HCT116 (cell line): ENCODE measurements at regions not wholly inside any gene's neighbourhood (a gene's known extent, or its start where the extent isn't known, plus 50 kb on each side); places are given as distances from the start of the nearest gene placed in this dataset.

Source experiments
- ATAC-seq: fragments of 200-7000 bp; cut with Tn5 transposase; 2 replicates; pipeline ENCODE4 v1.9.1; 2020; ENCODE audit warnings: mild to moderate bottlenecking, moderate library complexity
- BruUV-seq: library from RNA; stranded (reverse); fragments of 400-500 nt; replicated peaks from 2 replicates; lab custom pipeline; 2021; lab: Mats Ljungman, UMichigan
- CTCF ChIA-PET: fragments of 300-600 bp; sonication (Branson Sonifier 250); formaldehyde crosslinking; loops from one replicate; lab custom pipeline; 2021; ENCODE audit warnings: antibody characterized with exemption; lab: Charles Lee
- POLR2A ChIA-PET: fragments of 300-600, 350-600 bp; sonication (Branson Sonifier 250); formaldehyde crosslinking; loops from one replicate; lab custom pipeline; 2021; ENCODE audit warnings: antibody characterized with exemption; lab: Charles Lee
- RAD21 ChIA-PET, 2 experiments: fragments of 300-600 bp; sonication (Branson Sonifier 250); formaldehyde crosslinking; loops; one replicate each; lab custom pipeline; 2023; ENCODE audit warnings: low total read pairs in 2 of 2; ENCODE audit not compliant: uncharacterized antibody in 2 of 2, unreplicated experiment in 2 of 2, low non-redundant PET in 1 of 2; lab: Charles Lee
- DNase-seq: peaks from one replicate; pipeline ENCODE4 v3.0.0-alpha.2; 2010; ENCODE audit warnings: low read depth, low spot score
- H2AFZ ChIP-seq: fragments of 200-600 bp; shearing (Covaris generic), sonication (generic); 2 replicates; pipeline ENCODE4 v1.6.1; 2017; ENCODE audit warnings: low read depth, mixed run types, mixed read lengths, antibody characterized with exemption, low read length; ENCODE audit not compliant: poor library complexity, severe bottlenecking
- H3K27ac ChIP-seq: 2 replicates; pipeline ENCODE4 v1.5.1; 2012; ENCODE audit warnings: low read depth, low read length
- H3K27me3 ChIP-seq: fragments of 200-600 bp; sonication (generic); 2 replicates; pipeline ENCODE4 v1.6.1; 2016; ENCODE audit warnings: mixed run types, low read length, mixed read lengths; ENCODE audit not compliant: insufficient read depth
- H3K36me3 ChIP-seq, 2 experiments: fragments of 200-500 bp in 1 of 2; fragments of 200-600 bp in 1 of 2; sonication (Bioruptor generic) in 1 of 2; sonication (generic) in 1 of 2; 2 replicates each; pipeline versions ENCODE4 v1.5.1 to v1.6.1; 2014 to 2016; ENCODE audit warnings: low read length in 2 of 2, inconsistent platforms in 1 of 2, mixed read lengths in 1 of 2, mixed run types in 1 of 2; ENCODE audit not compliant: insufficient read depth in 2 of 2, control insufficient read depth in 1 of 2
- H3K4me1 ChIP-seq, 2 experiments: fragments of 200-600 bp in 1 of 2; sonication (generic) in 1 of 2; 2 replicates each; pipeline versions ENCODE4 v1.5.1 to v1.6.1; 2012 to 2017; ENCODE audit warnings: low read length in 2 of 2, inconsistent platforms in 1 of 2, mild to moderate bottlenecking in 1 of 2, mixed read lengths in 1 of 2, mixed run types in 1 of 2, moderate library complexity in 1 of 2; ENCODE audit not compliant: insufficient read depth in 2 of 2, control insufficient read depth in 1 of 2
- H3K4me2 ChIP-seq: fragments of 200-600 bp; sonication (generic); 2 replicates; pipeline ENCODE4 v1.6.1; 2017; ENCODE audit warnings: mixed run types, low read length, mixed read lengths
- H3K4me3 ChIP-seq, 2 experiments: fragments of 200-600 bp in 1 of 2; sonication (generic) in 1 of 2; replicated peaks in 1 of 2; 2 replicates each; pipeline ENCODE4 v1.5.1; 2011 to 2016; ENCODE audit warnings: low read length in 2 of 2, control low read depth in 1 of 2, low read depth in 1 of 2, mild to moderate bottlenecking in 1 of 2, mixed read lengths in 1 of 2, mixed run types in 1 of 2
- H3K79me2 ChIP-seq: fragments of 200-600 bp; sonication (generic); 2 replicates; pipeline ENCODE4 v1.6.1; 2017; ENCODE audit warnings: mild to moderate bottlenecking, mixed run types, low read length, moderate library complexity, mixed read lengths; ENCODE audit not compliant: insufficient read depth
- H3K9ac ChIP-seq: fragments of 200-600 bp; sonication (generic); 2 replicates; pipeline ENCODE4 v1.6.1; 2016; ENCODE audit warnings: low read length, mixed read lengths
- H3K9me2 ChIP-seq: fragments of 200-600 bp; sonication (generic), shearing (Covaris generic); 2 replicates; pipeline ENCODE4 v1.6.1; 2017; ENCODE audit warnings: mixed run types, mild to moderate bottlenecking, moderate library complexity; ENCODE audit not compliant: insufficient read depth
- H3K9me3 ChIP-seq, 2 experiments: fragments of 200-500 bp in 1 of 2; fragments of 200-600 bp in 1 of 2; sonication (Bioruptor generic) in 1 of 2; sonication (generic) in 1 of 2; 2 replicates each; pipeline ENCODE4 v1.6.1; 2014 to 2017; ENCODE audit warnings: low read length in 2 of 2, mixed read lengths in 2 of 2, inconsistent platforms in 1 of 2, low read depth in 1 of 2, mild to moderate bottlenecking in 1 of 2, mixed run types in 1 of 2, moderate library complexity in 1 of 2; ENCODE audit not compliant: control insufficient read depth in 1 of 2, insufficient read depth in 1 of 2
- H4K20me1 ChIP-seq: fragments of 200-600 bp; sonication (generic), shearing (Covaris generic); 2 replicates; pipeline ENCODE4 v1.6.1; 2017; ENCODE audit warnings: mixed run types, mild to moderate bottlenecking, moderate library complexity; ENCODE audit not compliant: insufficient read depth
- EGR1 ChIP-seq: IDR thresholded peaks from 2 replicates; pipeline ENCODE4 v1.6.1; 2012; ENCODE audit warnings: low read depth
- ELF1 ChIP-seq: IDR thresholded peaks from 2 replicates; pipeline ENCODE4 v1.6.1; 2012; ENCODE audit warnings: low read depth, borderline replicate concordance
- EZH2 ChIP-seq: fragments of 200-600 bp; sonication (generic); IDR thresholded peaks from 2 replicates; pipeline ENCODE4 v1.6.1; 2017; ENCODE audit warnings: antibody characterized with exemption, mixed run types
- EZH2phosphoT487 ChIP-seq: fragments of 200-600 bp; IDR thresholded peaks from 2 replicates; pipeline ENCODE4 v1.6.1; 2018; ENCODE audit warnings: antibody characterized with exemption, borderline replicate concordance
- FOSL1 ChIP-seq: IDR thresholded peaks from 2 replicates; pipeline ENCODE4 v1.6.1; 2012; ENCODE audit warnings: low read depth
- MAX ChIP-seq: IDR thresholded peaks from 2 replicates; pipeline ENCODE4 v1.6.1; 2012
- POLR2AphosphoS5 ChIP-seq: IDR thresholded peaks from 2 replicates; pipeline ENCODE4 v1.6.1; 2011; ENCODE audit warnings: mild to moderate bottlenecking, low read depth, low read length, moderate library complexity
- RAD21 ChIP-seq: IDR thresholded peaks from 2 replicates; pipeline ENCODE4 v1.6.1; 2012; ENCODE audit warnings: low read depth, mild to moderate bottlenecking
- REST ChIP-seq: IDR thresholded peaks from 2 replicates; pipeline ENCODE4 v1.6.1; 2012; ENCODE audit warnings: low read depth
- SIN3A ChIP-seq: IDR thresholded peaks from 2 replicates; pipeline ENCODE4 v1.6.1; 2012; ENCODE audit warnings: low read depth
- SP1 ChIP-seq: IDR thresholded peaks from 2 replicates; pipeline ENCODE4 v1.6.1; 2012; ENCODE audit warnings: low read depth
- SRF ChIP-seq: IDR thresholded peaks from 2 replicates; pipeline ENCODE4 v1.6.1; 2012; ENCODE audit warnings: low read depth
- TCF7L2 ChIP-seq: IDR thresholded peaks from 2 replicates; pipeline ENCODE4 v1.7.0; 2011; ENCODE audit warnings: borderline replicate concordance, inconsistent platforms; ENCODE audit not compliant: insufficient read depth, insufficient read length; ENCODE audit errors: extremely low read depth
- YY1 ChIP-seq: IDR thresholded peaks from 2 replicates; pipeline ENCODE4 v1.6.1; 2011; ENCODE audit warnings: low read length, low read depth, moderate library complexity, mild to moderate bottlenecking; ENCODE audit not compliant: insufficient replicate concordance; ENCODE audit errors: extremely low read depth
- ZBTB33 ChIP-seq: IDR thresholded peaks from 2 replicates; pipeline ENCODE4 v1.6.1; 2011; ENCODE audit warnings: mild to moderate bottlenecking, low read length, moderate library complexity; ENCODE audit not compliant: insufficient replicate concordance; ENCODE audit errors: extremely low read depth
- intact Hi-C: fragments of 100-400 bp; cut with micrococcal nuclease; formaldehyde crosslinking; loops from 2 replicates; pipeline ENCODE4 v1.10.0; 2022

GRCh38 chr18:67977067-67977616 is 460.6 kb upstream of the DSEL start:
- peaks cover 0 to 29% of the 10 kb centered on the region in 2 experiments; a peak in 3 of 4 replicates for H3K9me3 ChIP-seq
- no peak for ATAC-seq
- CTCF ChIA-PET, result no interaction called here

GRCh38 chr18:67973916-67974315 is 457.4 kb upstream of the DSEL start:
- Histone ChIP-seq H3K4me3 (no peak overlapping the region), H3K27me3 (no peaks in the 10 kb centered on the region), H4K20me1 (no peaks in the 10 kb centered on the region), H3K9ac (no peak overlapping the region), H3K9me3 (peaks cover 0 to 35% of the 10 kb centered on the region in 2 experiments; a peak in 3 of 4 replicates), H2AFZ (no peak overlapping the region), H3K36me3 (no peaks in the 10 kb centered on the region), H3K27ac (no peak overlapping the region), H3K79me2 (no peaks in the 10 kb centered on the region), H3K4me1 (no peaks in the 10 kb centered on the region), H3K4me2 (no peak overlapping the region), H3K9me2 (no peaks in the 10 kb centered on the region)
- ChIA-PET POLR2A (no interaction called here), RAD21 (no interaction called here), CTCF (no interaction called here)
- BruUV-seq, result no TSS peak
- ATAC-seq (no peak), DNase-seq (no peak)
- TF ChIP-seq MAX (no peak), POLR2AphosphoS5 (no peak), REST (no peak), EZH2 (no peak), EZH2phosphoT487 (no peak), RAD21 (no peak), ELF1 (no peak), SP1 (no peak), TCF7L2 (no peak), EGR1 (no peak), YY1 (no peak), SRF (no peak), SIN3A (no peak), ZBTB33 (no peak)
- intact Hi-C loops, result no loop called here

More at GRCh38 chr18:67977067-67977616, 460.6 kb upstream of the DSEL start:
- Histone ChIP-seq H3K9ac (no peak overlapping the region), H3K4me2 (no peak overlapping the region), H3K27me3 (no peaks in the 10 kb centered on the region), H2AFZ (no peak overlapping the region), H4K20me1 (no peaks in the 10 kb centered on the region), H3K9me2 (no peaks in the 10 kb centered on the region), H3K79me2 (no peaks in the 10 kb centered on the region), H3K4me1 (no peaks in the 10 kb centered on the region), H3K27ac (no peak overlapping the region), H3K36me3 (no peaks in the 10 kb centered on the region), H3K4me3 (no peak overlapping the region)
- POLR2A ChIA-PET, result no interaction called here
- no peak for DNase-seq
- BruUV-seq, result no TSS peak
- RAD21 ChIA-PET, result no interaction called here
- intact Hi-C loops, result no loop called here
- TF ChIP-seq SIN3A, result no peak
- no peak for TF ChIP-seq FOSL1
